GM23338 (cell line): ENCODE measurements at regions not wholly inside any gene's neighbourhood (a gene's known extent, or its start where the extent isn't known, plus 50 kb on each side); places are given as distances from the start of the nearest gene placed in this dataset.

Source experiments
- ATAC-seq: fragments of 200-7000 bp; cut with Tn5 transposase; 3 replicates; pipeline ENCODE4 v1.9.1; 2020
- DNase-seq: peaks from one replicate; pipeline ENCODE4 v3.0.0-alpha.2; 2015; ENCODE audit warnings: low spot score
- H2AFZ ChIP-seq: fragments of 200-600 bp; sonication (generic); 2 replicates; pipeline ENCODE4 v1.8.0; 2016; ENCODE audit warnings: antibody characterized with exemption, mild to moderate bottlenecking, moderate library complexity
- H3F3A ChIP-seq: fragments of 200-600 bp; sonication (generic); replicated peaks from 2 replicates; pipeline ENCODE4 v1.8.0; 2017; ENCODE audit warnings: antibody characterized with exemption, mixed run types, low read depth
- H3K27ac ChIP-seq: fragments of 200-600 bp; sonication (generic); 2 replicates; pipeline ENCODE4 v1.6.1; 2016; ENCODE audit warnings: low read depth
- H3K27me3 ChIP-seq: fragments of 200-600 bp; sonication (generic); 2 replicates; pipeline ENCODE4 v1.8.0; 2016; ENCODE audit warnings: mild to moderate bottlenecking, mixed run types, moderate library complexity; ENCODE audit not compliant: insufficient read depth
- H3K36me3 ChIP-seq: fragments of 200-600 bp; sonication (generic); 2 replicates; pipeline ENCODE4 v1.8.0; 2016; ENCODE audit warnings: mild to moderate bottlenecking; ENCODE audit not compliant: insufficient read depth
- H3K4me1 ChIP-seq: fragments of 200-600 bp; sonication (generic); 2 replicates; pipeline ENCODE4 v1.8.0; 2016; ENCODE audit warnings: mild to moderate bottlenecking, moderate library complexity; ENCODE audit not compliant: insufficient read depth
- H3K4me2 ChIP-seq: fragments of 200-600 bp; sonication (generic); 2 replicates; pipeline ENCODE4 v1.7.1; 2017; ENCODE audit warnings: mixed run types
- H3K4me3 ChIP-seq: fragments of 200-600 bp; sonication (generic); 2 replicates; pipeline ENCODE4 v1.6.1; 2016; ENCODE audit warnings: mixed run types
- H3K79me2 ChIP-seq: fragments of 200-600 bp; sonication (generic); replicated peaks from 2 replicates; pipeline ENCODE4 v1.8.0; 2017; ENCODE audit warnings: mild to moderate bottlenecking; ENCODE audit not compliant: insufficient read depth
- H3K9me2 ChIP-seq: fragments of 200-600 bp; sonication (generic); 2 replicates; pipeline ENCODE4 v1.8.0; 2017; ENCODE audit not compliant: insufficient read depth
- H4K20me1 ChIP-seq: fragments of 200-600 bp; sonication (generic); replicated peaks from 2 replicates; pipeline ENCODE4 v1.8.0; 2017; ENCODE audit warnings: mild to moderate bottlenecking; ENCODE audit not compliant: insufficient read depth
- H3K27ac Mint-ChIP-seq: 2 replicates; pipeline ENCODE4 v1.8.0; 2020; ENCODE audit warnings: inconsistent platforms, mild to moderate bottlenecking, moderate library complexity, mixed read lengths
- H3K27me3 Mint-ChIP-seq: 3 replicates; pipeline ENCODE4 v1.8.0; 2022; ENCODE audit warnings: low read depth, mild to moderate bottlenecking, moderate library complexity, mixed read lengths, inconsistent platforms; ENCODE audit not compliant: insufficient read depth, poor library complexity
- H3K36me3 Mint-ChIP-seq: 3 replicates; pipeline ENCODE4 v1.8.0; 2021; ENCODE audit warnings: low read depth, mild to moderate bottlenecking, inconsistent platforms, moderate library complexity, mixed read lengths
- H3K4me1 Mint-ChIP-seq: 3 replicates; pipeline ENCODE4 v1.8.0; 2020; ENCODE audit warnings: mild to moderate bottlenecking, inconsistent platforms, mixed read lengths
- H3K4me3 Mint-ChIP-seq: 3 replicates; pipeline ENCODE4 v1.8.0; 2021; ENCODE audit warnings: moderate library complexity, mild to moderate bottlenecking, inconsistent platforms, mixed read lengths
- H3K9me3 Mint-ChIP-seq: 3 replicates; pipeline ENCODE4 v1.8.0; 2020; ENCODE audit warnings: moderate library complexity, mild to moderate bottlenecking, inconsistent platforms, mixed read lengths
- CREB1 ChIP-seq: fragments of 250-450 bp; sonication (Bioruptor Pico); IDR thresholded peaks from 2 replicates; pipeline ENCODE4 v1.5.0; 2020; ENCODE audit warnings: low read depth, mild to moderate bottlenecking, moderate library complexity
- CTCF ChIP-seq, 2 experiments: fragments of 200-600 bp in 1 of 2; sonication (generic) in 1 of 2; conservative IDR thresholded peaks; 2 replicates each; pipeline versions ENCODE4 v1.5.1 to v1.6.1; 2016 to 2017; ENCODE audit warnings: antibody characterized with exemption in 2 of 2, low read depth in 2 of 2, mild to moderate bottlenecking in 2 of 2, moderate library complexity in 1 of 2
- ETS1 ChIP-seq: IDR thresholded peaks from 2 replicates; pipeline ENCODE4 v1.6.1; 2016; ENCODE audit warnings: antibody characterized with exemption
- EZH2 ChIP-seq: fragments of 200-600 bp; sonication (generic); IDR thresholded peaks from one replicate; pipeline ENCODE4 v1.8.0; 2017; ENCODE audit warnings: antibody characterized with exemption, mild to moderate bottlenecking, low read depth; ENCODE audit not compliant: unreplicated experiment
- EZH2phosphoT487 ChIP-seq: fragments of 200-600 bp; sonication (generic); IDR thresholded peaks from one replicate; pipeline ENCODE4 v1.8.1; 2018; ENCODE audit warnings: antibody characterized with exemption; ENCODE audit not compliant: unreplicated experiment
- JUNB ChIP-seq: IDR thresholded peaks from one replicate; pipeline ENCODE4 v1.6.1; 2016; ENCODE audit warnings: antibody characterized with exemption; ENCODE audit not compliant: unreplicated experiment
- NANOG ChIP-seq: IDR thresholded peaks from 2 replicates; pipeline ENCODE4 v1.6.1; 2016; ENCODE audit warnings: antibody characterized with exemption, borderline replicate concordance
- POLR2AphosphoS5 ChIP-seq: IDR thresholded peaks from 2 replicates; pipeline ENCODE4 v1.6.1; 2016; ENCODE audit warnings: antibody characterized with exemption, low read depth
- REST ChIP-seq: IDR thresholded peaks from one replicate; pipeline ENCODE4 v1.6.1; 2018; ENCODE audit warnings: antibody characterized with exemption; ENCODE audit not compliant: unreplicated experiment
- ZNF114 ChIP-seq: fragments of 250-450 bp; sonication (Bioruptor Pico); IDR thresholded peaks from 2 replicates; pipeline ENCODE4 v1.5.0; 2020; ENCODE audit warnings: mild to moderate bottlenecking, moderate library complexity
- ZNF331 ChIP-seq: fragments of 250-450 bp; sonication (Bioruptor Pico); IDR thresholded peaks from 2 replicates; pipeline ENCODE4 v1.5.0; 2020; ENCODE audit warnings: low read depth, mild to moderate bottlenecking, moderate library complexity

- H3K27ac Mint-ChIP-seq, result no peak overlapping the region
- no peak overlapping the region for H3K27ac ChIP-seq
- H3K4me2 ChIP-seq, result no peak overlapping the region
Observed at GRCh38 chr13:34358811-34359513, 541.0 kb downstream of the RFC3 start.

More at GRCh38 chr13:34358811-34359513, 541.0 kb downstream of the RFC3 start:
- H4K20me1 ChIP-seq, result no peaks in the 10 kb centered on the region
- H3K36me3 Mint-ChIP-seq, result no peaks in the 10 kb centered on the region
- H3K9me2 ChIP-seq, result no peaks in the 10 kb centered on the region; the same call in 1 of the 2 replicates
- H3K4me1 Mint-ChIP-seq, result peaks cover 9% of the 10 kb centered on the region; the same call in 2 of the 3 replicates
- ATAC-seq (no peak), DNase-seq (no peak)
- H3F3A ChIP-seq, result no peaks in the 10 kb centered on the region
- peaks cover 7% of the 10 kb centered on the region; the same call in 2 of the 3 replicates for H3K9me3 Mint-ChIP-seq
- no peak overlapping the region for H3K4me3 Mint-ChIP-seq
- no peak overlapping the region for H3K4me3 ChIP-seq
- no peaks in the 10 kb centered on the region for H3K36me3 ChIP-seq
- peaks cover 4% of the 10 kb centered on the region; the same call in 1 of the 2 replicates for H3K4me1 ChIP-seq
- H3K27me3 ChIP-seq, result no peaks in the 10 kb centered on the region
- no peak for TF ChIP-seq POLR2AphosphoS5
- TF ChIP-seq REST, result no peak
- no peak for TF ChIP-seq ZNF114 (CRISPR knock-in tag)
- no peak for TF ChIP-seq CTCF (conservative IDR thresholded peaks at IDR 0.05; ENCODE audit: low read depth in 2 of 2)
- no peak for TF ChIP-seq EZH2phosphoT487
- TF ChIP-seq EZH2, result no peak
- TF ChIP-seq ETS1, result no peak
- TF ChIP-seq CREB1, result no peak
- TF ChIP-seq NANOG, result no peak
- TF ChIP-seq JUNB, result no peak
- no peak for TF ChIP-seq ZNF331 (CRISPR knock-in tag)
- H2AFZ ChIP-seq, result peak overlapping the region; percentile 56; the same call in 1 of the 2 replicates
- peaks cover 2% of the 10 kb centered on the region for H3K27me3 Mint-ChIP-seq
- no peaks in the 10 kb centered on the region for H3K79me2 ChIP-seq
